GM23338 (cell line): ENCODE measurements at regions not wholly inside any gene's neighbourhood (a gene's known extent, or its start where the extent isn't known, plus 50 kb on each side); places are given as distances from the start of the nearest gene placed in this dataset.

Experiments used
- ATAC-seq: fragments of 200-7000 bp; cut with Tn5 transposase; 3 replicates; pipeline ENCODE4 v1.9.1; 2020
- DNase-seq: peaks from one replicate; pipeline ENCODE4 v3.0.0-alpha.2; 2015; ENCODE audit warnings: low spot score
- H2AFZ ChIP-seq: fragments of 200-600 bp; sonication (generic); 2 replicates; pipeline ENCODE4 v1.8.0; 2016; ENCODE audit warnings: antibody characterized with exemption, mild to moderate bottlenecking, moderate library complexity
- H3F3A ChIP-seq: fragments of 200-600 bp; sonication (generic); replicated peaks from 2 replicates; pipeline ENCODE4 v1.8.0; 2017; ENCODE audit warnings: antibody characterized with exemption, mixed run types, low read depth
- H3K27ac ChIP-seq: fragments of 200-600 bp; sonication (generic); 2 replicates; pipeline ENCODE4 v1.6.1; 2016; ENCODE audit warnings: low read depth
- H3K27me3 ChIP-seq: fragments of 200-600 bp; sonication (generic); 2 replicates; pipeline ENCODE4 v1.8.0; 2016; ENCODE audit warnings: mild to moderate bottlenecking, mixed run types, moderate library complexity; ENCODE audit not compliant: insufficient read depth
- H3K36me3 ChIP-seq: fragments of 200-600 bp; sonication (generic); 2 replicates; pipeline ENCODE4 v1.8.0; 2016; ENCODE audit warnings: mild to moderate bottlenecking; ENCODE audit not compliant: insufficient read depth
- H3K4me1 ChIP-seq: fragments of 200-600 bp; sonication (generic); 2 replicates; pipeline ENCODE4 v1.8.0; 2016; ENCODE audit warnings: mild to moderate bottlenecking, moderate library complexity; ENCODE audit not compliant: insufficient read depth
- H3K4me2 ChIP-seq: fragments of 200-600 bp; sonication (generic); 2 replicates; pipeline ENCODE4 v1.7.1; 2017; ENCODE audit warnings: mixed run types
- H3K4me3 ChIP-seq: fragments of 200-600 bp; sonication (generic); 2 replicates; pipeline ENCODE4 v1.6.1; 2016; ENCODE audit warnings: mixed run types
- H3K79me2 ChIP-seq: fragments of 200-600 bp; sonication (generic); replicated peaks from 2 replicates; pipeline ENCODE4 v1.8.0; 2017; ENCODE audit warnings: mild to moderate bottlenecking; ENCODE audit not compliant: insufficient read depth
- H3K9me2 ChIP-seq: fragments of 200-600 bp; sonication (generic); 2 replicates; pipeline ENCODE4 v1.8.0; 2017; ENCODE audit not compliant: insufficient read depth
- H4K20me1 ChIP-seq: fragments of 200-600 bp; sonication (generic); replicated peaks from 2 replicates; pipeline ENCODE4 v1.8.0; 2017; ENCODE audit warnings: mild to moderate bottlenecking; ENCODE audit not compliant: insufficient read depth
- H3K27ac Mint-ChIP-seq: 2 replicates; pipeline ENCODE4 v1.8.0; 2020; ENCODE audit warnings: inconsistent platforms, mild to moderate bottlenecking, moderate library complexity, mixed read lengths
- H3K27me3 Mint-ChIP-seq: 3 replicates; pipeline ENCODE4 v1.8.0; 2022; ENCODE audit warnings: low read depth, mild to moderate bottlenecking, moderate library complexity, mixed read lengths, inconsistent platforms; ENCODE audit not compliant: insufficient read depth, poor library complexity
- H3K36me3 Mint-ChIP-seq: 3 replicates; pipeline ENCODE4 v1.8.0; 2021; ENCODE audit warnings: low read depth, mild to moderate bottlenecking, inconsistent platforms, moderate library complexity, mixed read lengths
- H3K4me1 Mint-ChIP-seq: 3 replicates; pipeline ENCODE4 v1.8.0; 2020; ENCODE audit warnings: mild to moderate bottlenecking, inconsistent platforms, mixed read lengths
- H3K4me3 Mint-ChIP-seq: 3 replicates; pipeline ENCODE4 v1.8.0; 2021; ENCODE audit warnings: moderate library complexity, mild to moderate bottlenecking, inconsistent platforms, mixed read lengths
- H3K9me3 Mint-ChIP-seq: 3 replicates; pipeline ENCODE4 v1.8.0; 2020; ENCODE audit warnings: moderate library complexity, mild to moderate bottlenecking, inconsistent platforms, mixed read lengths
- CREB1 ChIP-seq: fragments of 250-450 bp; sonication (Bioruptor Pico); IDR thresholded peaks from 2 replicates; pipeline ENCODE4 v1.5.0; 2020; ENCODE audit warnings: low read depth, mild to moderate bottlenecking, moderate library complexity
- CTCF ChIP-seq, 2 experiments: fragments of 200-600 bp in 1 of 2; sonication (generic) in 1 of 2; conservative IDR thresholded peaks; 2 replicates each; pipeline versions ENCODE4 v1.5.1 to v1.6.1; 2016 to 2017; ENCODE audit warnings: antibody characterized with exemption in 2 of 2, low read depth in 2 of 2, mild to moderate bottlenecking in 2 of 2, moderate library complexity in 1 of 2
- ETS1 ChIP-seq: IDR thresholded peaks from 2 replicates; pipeline ENCODE4 v1.6.1; 2016; ENCODE audit warnings: antibody characterized with exemption
- EZH2 ChIP-seq: fragments of 200-600 bp; sonication (generic); IDR thresholded peaks from one replicate; pipeline ENCODE4 v1.8.0; 2017; ENCODE audit warnings: antibody characterized with exemption, mild to moderate bottlenecking, low read depth; ENCODE audit not compliant: unreplicated experiment
- EZH2phosphoT487 ChIP-seq: fragments of 200-600 bp; sonication (generic); IDR thresholded peaks from one replicate; pipeline ENCODE4 v1.8.1; 2018; ENCODE audit warnings: antibody characterized with exemption; ENCODE audit not compliant: unreplicated experiment
- JUNB ChIP-seq: IDR thresholded peaks from one replicate; pipeline ENCODE4 v1.6.1; 2016; ENCODE audit warnings: antibody characterized with exemption; ENCODE audit not compliant: unreplicated experiment
- NANOG ChIP-seq: IDR thresholded peaks from 2 replicates; pipeline ENCODE4 v1.6.1; 2016; ENCODE audit warnings: antibody characterized with exemption, borderline replicate concordance
- POLR2AphosphoS5 ChIP-seq: IDR thresholded peaks from 2 replicates; pipeline ENCODE4 v1.6.1; 2016; ENCODE audit warnings: antibody characterized with exemption, low read depth
- REST ChIP-seq: IDR thresholded peaks from one replicate; pipeline ENCODE4 v1.6.1; 2018; ENCODE audit warnings: antibody characterized with exemption; ENCODE audit not compliant: unreplicated experiment
- STAT1 ChIP-seq: IDR thresholded peaks from one replicate; pipeline ENCODE4 v1.6.1; 2016; ENCODE audit warnings: antibody characterized with exemption; ENCODE audit not compliant: unreplicated experiment
- ZNF114 ChIP-seq: fragments of 250-450 bp; sonication (Bioruptor Pico); IDR thresholded peaks from 2 replicates; pipeline ENCODE4 v1.5.0; 2020; ENCODE audit warnings: mild to moderate bottlenecking, moderate library complexity
- ZNF331 ChIP-seq: fragments of 250-450 bp; sonication (Bioruptor Pico); IDR thresholded peaks from 2 replicates; pipeline ENCODE4 v1.5.0; 2020; ENCODE audit warnings: low read depth, mild to moderate bottlenecking, moderate library complexity
- ZNF462 ChIP-seq: fragments of 250-450 bp; sonication (Bioruptor Pico); IDR thresholded peaks from 2 replicates; pipeline ENCODE4 v1.5.0; 2020; ENCODE audit warnings: mild to moderate bottlenecking, moderate library complexity

- H3K4me1 Mint-ChIP-seq = peaks cover 10% of the 10 kb centered on the region; the same call in 2 of the 3 replicates
- Histone ChIP-seq H3K9me2 (no peaks in the 10 kb centered on the region), H3K27me3 (no peaks in the 10 kb centered on the region), H4K20me1 (no peaks in the 10 kb centered on the region), H3K4me1 (no peaks in the 10 kb centered on the region), H3K4me2 (no peak overlapping the region), H3K4me3 (no peak overlapping the region), H3K36me3 (no peaks in the 10 kb centered on the region), H2AFZ (no peak overlapping the region), H3K27ac (no peak overlapping the region), H3K79me2 (no peaks in the 10 kb centered on the region), H3F3A (no peaks in the 10 kb centered on the region)
- no peak overlapping the region for H3K4me3 Mint-ChIP-seq
- TF ChIP-seq NANOG = no peak
- TF ChIP-seq ZNF114 (CRISPR knock-in tag) = no peak
- no peak for TF ChIP-seq CREB1 (CRISPR knock-in tag)
- no peak for TF ChIP-seq CTCF (conservative IDR thresholded peaks at IDR 0.05; ENCODE audit: low read depth in 2 of 2)
- TF ChIP-seq JUNB = no peak
- no peak for TF ChIP-seq POLR2AphosphoS5
- TF ChIP-seq EZH2 = no peak
- TF ChIP-seq STAT1 = no peak
- no peak for TF ChIP-seq ETS1
- TF ChIP-seq ZNF331 = no peak
- no peak for TF ChIP-seq EZH2phosphoT487
- no peak for TF ChIP-seq REST
- TF ChIP-seq ZNF462 (CRISPR knock-in tag) = no peak
- H3K27ac Mint-ChIP-seq = no peak overlapping the region
- H3K9me3 Mint-ChIP-seq = no peaks in the 10 kb centered on the region
- H3K36me3 Mint-ChIP-seq = no peaks in the 10 kb centered on the region
- no peak for DNase-seq
- H3K27me3 Mint-ChIP-seq = peaks cover 2% of the 10 kb centered on the region
- ATAC-seq = no peak
Observed at GRCh38 chr3:102226463-102226862, 208.4 kb upstream of the ZPLD1 start.
